Activated CD4-positive, alpha-beta T cell treated with anti-CD3 and anti-CD28 coated beads, Interleukin-2, amount 50 U/mL, for 16 hours (primary cell): ENCODE measurements at regions not wholly inside any gene's neighbourhood (a gene's known extent, or its start where the extent isn't known, plus 50 kb on each side); places are given as distances from the start of the nearest gene placed in this dataset.

Source experiments
- DNase-seq: peaks from one replicate; pipeline ENCODE4 v3.0.0-alpha.2; 2020

DNA sequence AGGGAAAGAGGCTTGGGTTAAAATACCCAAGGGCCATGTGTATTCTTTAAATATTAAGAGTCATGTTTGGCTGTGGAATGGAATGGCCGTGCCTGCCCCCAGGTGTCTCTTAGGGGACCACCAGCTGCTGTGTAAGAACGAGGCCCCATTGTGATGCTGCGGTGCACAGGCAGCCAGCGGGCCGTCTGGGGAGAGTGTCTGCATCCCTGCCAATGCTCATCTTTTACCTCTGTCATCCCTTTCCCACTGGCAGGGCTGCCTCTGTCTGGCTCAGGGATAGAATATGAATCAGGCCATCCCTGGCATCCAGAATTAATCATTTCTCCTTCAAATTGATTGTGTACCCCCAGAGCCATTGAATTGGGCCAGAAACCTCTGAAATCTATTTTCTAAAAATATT is 137.8 kb upstream of the GALNT17 start:
- no peak for DNase-seq

DNA sequence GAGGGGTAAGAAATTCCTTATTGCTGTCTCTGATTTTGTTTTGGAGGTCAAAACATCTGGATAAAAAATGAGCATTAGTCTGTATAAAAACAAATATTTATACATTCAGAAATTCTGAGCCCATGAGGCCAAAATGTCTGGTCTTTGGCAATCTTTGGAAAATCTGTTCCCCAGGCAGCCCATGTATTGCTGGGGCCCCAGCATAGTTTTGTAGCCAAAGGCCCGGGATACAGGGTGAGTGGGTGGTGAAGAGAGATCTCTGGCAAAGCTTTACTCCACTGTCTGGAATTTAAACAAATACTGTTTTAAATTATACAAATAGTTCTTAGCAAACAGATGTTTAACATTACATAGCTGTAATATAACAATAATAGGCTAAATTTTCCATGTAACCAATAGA is 134.7 kb upstream of the GALNT17 start:
- DNase-seq = no peak

DNA sequence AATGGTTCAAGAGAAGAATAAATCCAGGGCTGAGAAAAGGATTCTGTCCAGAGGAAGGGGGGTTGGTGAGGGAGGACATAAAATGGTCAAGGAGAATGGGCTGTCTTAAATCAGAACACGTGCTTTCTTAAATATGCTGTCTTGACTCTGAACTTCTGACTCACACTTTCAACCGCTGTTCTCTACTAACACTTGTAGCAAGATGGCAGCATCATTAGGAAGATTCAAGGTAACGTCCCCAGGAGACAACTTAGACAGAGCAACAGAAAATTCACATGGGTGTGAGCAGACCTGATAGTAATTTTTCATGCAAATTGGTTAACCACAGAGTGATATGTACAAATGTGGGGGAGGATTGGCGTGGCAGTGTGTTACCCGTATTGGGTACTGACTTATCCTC is 126.8 kb upstream of the GALNT17 start:
- no peak for DNase-seq

DNA sequence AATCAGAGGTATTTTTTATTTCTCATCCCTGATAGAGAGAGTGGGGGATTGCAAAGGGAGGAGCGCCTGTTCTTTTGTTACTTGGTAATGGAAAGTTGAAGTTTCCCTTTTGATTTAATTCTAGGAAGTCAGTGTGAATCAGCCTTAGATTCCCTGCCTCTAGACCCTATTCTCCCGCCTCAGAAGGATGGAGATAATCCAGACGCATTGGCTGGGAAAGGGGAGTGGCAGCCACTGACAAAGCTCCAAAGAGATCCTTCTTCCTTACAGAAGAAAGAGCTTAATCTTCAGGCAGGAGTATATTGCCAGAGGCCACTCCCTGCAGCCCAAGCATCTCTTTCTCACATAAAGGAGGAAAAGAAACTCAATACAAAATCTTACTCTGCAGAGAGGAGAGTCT is 122.3 kb upstream of the GALNT17 start:
- no peak for DNase-seq

DNA sequence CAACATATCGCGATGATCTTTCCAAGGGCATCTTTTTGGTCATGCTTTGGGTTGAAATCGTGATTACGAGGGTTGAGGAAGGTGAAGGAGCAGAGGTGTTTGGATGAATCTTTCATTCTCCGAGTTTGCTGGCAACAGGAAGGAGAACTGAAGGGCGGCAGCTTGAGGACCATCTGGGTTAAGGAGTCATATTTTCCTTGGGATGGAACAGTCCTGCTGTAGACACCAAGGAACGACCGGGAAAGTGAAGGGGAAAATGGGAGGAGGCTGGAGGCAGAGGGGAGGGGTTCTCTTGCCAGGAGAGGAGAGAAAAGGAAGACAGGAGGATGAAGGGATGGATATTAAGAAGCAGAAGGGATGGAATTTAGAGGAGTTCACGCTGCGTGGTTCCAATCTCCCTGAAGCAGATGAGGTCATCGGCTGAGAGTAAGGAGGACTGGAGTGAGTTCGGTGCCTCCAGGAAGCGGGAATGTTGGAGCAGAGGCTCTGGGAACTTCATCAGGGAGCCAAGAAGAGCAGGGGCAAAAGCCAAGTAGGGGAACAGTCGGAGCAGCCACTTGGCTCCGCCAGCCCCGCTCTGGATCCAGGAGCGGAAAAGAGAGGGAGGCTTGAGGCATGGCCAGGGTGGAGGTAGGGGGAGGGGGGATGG is 116.6 kb upstream of the GALNT17 start:
- DNase-seq = no peak

DNA sequence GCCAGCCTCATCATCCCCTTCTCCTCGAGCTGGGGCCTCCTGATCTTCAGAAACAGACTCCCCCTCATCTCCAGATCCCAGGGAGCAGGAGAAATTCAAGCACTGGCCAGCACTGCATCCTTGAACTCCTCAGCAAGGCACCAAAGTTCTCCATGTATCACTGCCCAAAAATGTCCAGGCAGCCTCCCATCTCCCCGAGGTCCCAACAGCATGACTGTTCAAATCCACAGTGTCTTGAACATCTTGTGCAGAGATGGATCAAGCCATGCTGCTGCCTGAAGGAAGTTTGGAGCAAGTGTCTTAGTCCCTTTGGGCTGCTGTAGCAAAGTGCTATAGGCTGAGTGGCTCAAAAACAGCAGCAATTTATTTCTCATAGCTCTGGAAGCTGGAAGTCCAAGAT is 115.5 kb upstream of the GALNT17 start:
- DNase-seq = no peak

DNA sequence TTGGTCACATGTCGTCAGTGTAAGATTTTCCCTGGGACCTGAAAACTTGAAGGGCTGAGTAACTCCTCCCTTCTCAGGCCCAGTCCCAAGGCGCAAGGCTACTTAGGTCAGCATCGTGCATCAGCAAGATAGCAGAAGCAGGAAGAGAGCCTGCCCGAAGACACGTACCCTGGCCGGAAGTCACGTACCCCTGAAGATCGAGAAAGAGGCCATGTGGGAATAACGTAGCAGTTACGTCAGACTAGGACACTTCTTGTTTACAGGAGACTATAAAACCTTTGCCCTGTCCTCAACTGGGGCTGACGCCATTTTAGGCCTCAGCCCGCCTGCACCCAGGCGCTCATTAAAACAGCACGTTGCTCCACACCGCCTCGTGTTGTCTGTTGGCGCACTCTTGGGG is 114.3 kb upstream of the GALNT17 start:
- no peak for DNase-seq

DNA sequence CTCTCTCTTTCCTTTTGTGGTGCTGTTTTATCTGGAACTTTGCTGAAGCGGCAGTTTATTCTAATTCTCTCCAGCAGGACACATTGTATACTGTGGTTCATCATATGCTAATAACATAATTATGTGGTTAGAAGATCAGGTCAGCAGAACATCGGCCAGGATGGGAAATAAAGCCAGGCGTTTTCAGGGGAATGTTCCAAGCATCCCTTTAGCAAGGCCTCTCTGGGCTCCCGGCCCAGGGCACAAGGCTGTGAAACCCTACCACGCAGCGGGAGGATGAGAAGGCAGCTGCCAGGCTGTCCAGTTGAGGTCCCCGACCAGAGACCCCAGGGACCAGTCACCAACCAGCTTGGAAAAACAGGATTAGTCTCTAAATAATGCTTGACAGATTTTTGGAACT is 112.2 kb upstream of the GALNT17 start:
- DNase-seq = no peak

DNA sequence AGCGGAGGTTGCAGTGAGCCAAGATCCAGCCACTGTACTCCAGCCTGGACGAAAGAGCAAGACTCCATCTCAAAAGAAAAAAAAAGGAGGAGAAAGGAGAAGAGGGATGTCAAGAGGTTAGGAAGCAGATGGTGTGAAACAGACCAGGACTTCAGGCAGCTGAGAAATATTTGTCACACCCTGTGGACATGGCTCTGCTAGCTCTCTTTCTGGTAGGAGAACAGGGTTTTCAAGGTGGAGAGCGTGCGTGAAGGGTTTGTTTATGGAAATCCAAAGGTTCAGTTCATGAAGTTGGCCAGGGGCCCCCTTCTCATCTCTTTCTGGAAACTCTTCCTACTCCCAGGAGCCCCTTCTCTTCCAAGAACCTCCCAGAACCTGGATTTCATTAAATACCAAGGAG is 110.8 kb upstream of the GALNT17 start:
- DNase-seq = no peak

DNA sequence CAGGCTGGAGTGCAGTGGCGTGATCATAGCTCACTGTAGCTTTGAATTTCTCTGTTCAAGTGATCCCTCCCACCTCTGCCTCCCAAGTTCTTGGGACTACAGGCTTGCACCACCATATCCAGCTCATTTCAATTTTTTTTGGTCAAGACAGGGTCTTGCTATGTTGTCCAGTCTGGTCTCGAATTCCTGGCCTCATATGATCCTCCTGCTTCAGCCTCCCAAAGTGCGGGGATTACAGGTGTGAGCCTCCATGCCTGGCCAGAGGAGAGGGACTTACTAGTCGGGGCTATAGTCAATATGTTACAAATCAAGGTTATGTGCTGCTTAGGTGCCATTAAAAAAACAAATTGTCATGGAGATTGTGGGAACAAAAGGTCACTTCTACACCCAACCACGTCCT is 105.3 kb upstream of the GALNT17 start:
- DNase-seq = no peak

DNA sequence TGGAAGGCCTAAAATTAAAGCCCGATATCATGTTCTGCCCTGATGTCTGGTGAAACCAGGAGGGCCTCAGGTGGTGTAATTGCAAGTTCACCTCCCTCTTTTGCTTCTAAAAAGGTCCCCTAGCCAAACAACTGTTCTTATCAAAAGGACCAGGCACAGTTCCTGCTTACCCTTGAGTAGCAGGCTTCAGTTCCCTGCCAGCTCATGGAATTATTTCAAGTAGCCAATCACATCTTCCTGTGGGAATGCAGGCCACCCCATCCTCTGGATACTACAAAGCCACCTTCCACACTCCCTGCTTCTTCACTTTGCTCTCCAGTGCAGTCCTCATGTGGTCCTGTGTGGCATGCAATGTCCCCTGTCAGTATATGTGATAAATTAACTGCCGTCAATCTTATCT is 97.7 kb upstream of the GALNT17 start:
- no peak for DNase-seq

DNA sequence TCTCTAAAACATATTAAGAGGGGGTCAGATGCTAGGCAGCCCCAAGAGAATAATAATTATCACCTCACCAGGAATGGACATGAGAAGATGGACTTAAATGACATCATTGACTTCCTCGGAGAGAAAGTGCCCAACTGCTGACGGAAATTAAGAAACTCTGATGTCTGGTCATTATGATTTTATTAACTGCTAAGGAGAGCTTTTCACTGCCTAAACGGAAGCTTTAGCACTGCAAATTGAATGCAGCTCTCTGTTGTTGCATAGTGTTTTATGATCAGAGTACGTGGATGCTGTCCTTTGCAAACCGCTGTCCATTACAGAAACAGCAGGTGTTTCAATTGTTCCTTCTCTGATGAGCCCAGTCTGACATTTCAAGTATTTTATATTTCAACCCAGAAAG is 89.4 kb upstream of the GALNT17 start:
- DNase-seq = no peak

DNA sequence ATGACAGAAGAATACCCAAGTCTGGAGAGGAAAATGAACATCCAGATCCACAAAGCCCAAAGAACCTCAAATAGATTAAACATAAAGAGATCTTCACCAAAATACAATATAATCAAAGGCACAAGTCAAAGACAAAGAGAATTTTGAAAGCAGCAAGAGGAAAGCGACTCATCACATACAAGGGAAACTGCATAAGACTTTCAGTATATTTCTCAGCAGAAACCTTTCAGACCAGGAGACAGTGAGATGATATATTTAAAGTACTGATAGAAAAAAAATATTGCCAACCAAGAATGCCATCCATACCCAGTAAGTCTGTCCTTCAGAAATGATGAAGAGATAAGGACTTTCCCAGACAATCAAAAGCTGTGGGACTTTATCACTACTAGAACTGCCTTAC is 81.5 kb upstream of the GALNT17 start:
- no peak for DNase-seq

DNA sequence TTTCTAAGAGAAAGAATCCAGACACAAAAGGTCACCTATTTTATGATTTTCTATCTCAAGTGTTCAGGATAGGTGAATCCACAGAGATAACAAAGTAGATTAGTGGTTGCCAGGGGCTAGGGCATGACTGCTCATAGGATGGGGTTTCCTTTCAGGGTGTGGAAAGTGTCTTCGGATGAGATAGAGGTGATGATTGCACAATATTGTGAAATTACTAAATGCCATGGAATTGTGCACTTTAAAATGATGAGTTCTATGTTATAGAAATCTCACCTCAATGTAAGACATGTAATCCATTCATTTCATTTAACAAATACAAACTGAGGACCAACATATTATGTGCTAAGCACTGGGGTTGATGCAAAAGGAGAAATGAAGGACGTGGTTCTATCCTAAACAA is 76.4 kb upstream of the GALNT17 start:
- no peak for DNase-seq

DNA sequence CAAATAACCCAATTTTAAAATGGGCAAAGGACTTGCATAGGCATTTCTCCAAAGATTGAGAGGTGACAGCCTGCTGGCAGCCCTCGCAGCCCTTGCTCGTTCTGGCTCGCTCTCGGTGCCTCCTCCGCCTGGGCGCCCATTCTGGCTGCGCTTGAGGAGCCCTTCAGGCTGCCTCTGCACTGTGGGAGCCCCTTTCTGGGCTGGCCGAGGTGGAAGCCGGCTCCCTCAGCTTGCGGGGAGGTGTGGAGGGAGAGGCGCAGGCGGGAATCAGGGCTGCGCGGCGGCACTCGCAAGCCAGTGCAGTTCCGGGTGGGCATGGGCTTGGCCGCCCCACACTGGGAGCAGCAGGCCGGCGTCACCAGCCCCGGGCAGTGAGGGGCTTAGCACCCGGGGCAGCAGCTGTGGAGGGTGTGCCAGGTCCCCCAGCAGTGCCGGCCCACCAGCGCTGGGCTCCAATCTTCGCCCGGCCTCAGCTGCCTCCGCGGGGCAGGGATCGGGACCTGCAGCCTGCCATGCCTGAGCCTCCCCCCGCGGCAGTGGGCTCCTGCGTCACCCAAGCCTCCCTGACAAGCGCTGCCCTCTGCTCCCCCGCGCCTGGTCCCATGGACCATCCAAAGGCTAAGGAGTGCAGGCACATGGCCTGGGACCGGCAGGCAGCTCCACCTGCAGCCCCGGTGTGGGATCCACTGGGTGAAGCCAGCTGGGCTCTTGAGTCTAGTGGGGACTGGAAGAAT is 54.0 kb upstream of the GALNT17 start:
- DNase-seq = no peak
